IMR-90 (cell line): ENCODE measurements at regions not wholly inside any gene's neighbourhood (a gene's known extent, or its start where the extent isn't known, plus 50 kb on each side); places are given as distances from the start of the nearest gene placed in this dataset.

Experiments
- ATAC-seq: fragments of 200-7000 bp; cut with Tn5 transposase; 2 replicates; pipeline ENCODE4 v1.9.1; 2020; ENCODE audit warnings: low read depth, mild to moderate bottlenecking, moderate library complexity
- BruUV-seq: library from RNA; stranded (reverse); fragments of 400-500 nt; replicated peaks from 2 replicates; lab custom pipeline; 2021; lab: Mats Ljungman, UMichigan
- CTCF ChIA-PET: fragments of 300-600 bp; formaldehyde crosslinking; extraction: SDS; loops from one replicate; lab custom pipeline; 2021; ENCODE audit warnings: antibody characterized with exemption; lab: Yijun Ruan, JAX
- POLR2A ChIA-PET: fragments of 300-600 bp; sonication (Branson Sonifier 250); formaldehyde crosslinking; loops from one replicate; lab custom pipeline; 2022; ENCODE audit warnings: antibody characterized with exemption; ENCODE audit not compliant: unreplicated experiment; lab: Charles Lee
- DNase-seq: peaks from one replicate; pipeline ENCODE4 v3.0.0; 2013
- H2AFZ ChIP-seq: replicated peaks from 2 replicates; pipeline ENCODE3; 2013; ENCODE audit warnings: low read length, mild to moderate bottlenecking; ENCODE audit not compliant: poor library complexity
- H2AK5ac ChIP-seq: 2 replicates; pipeline ENCODE4 v1.6.1; 2013; ENCODE audit warnings: low read depth, low read length, inconsistent platforms
- H2AK9ac ChIP-seq: replicated peaks from 2 replicates; pipeline ENCODE3; 2013; ENCODE audit warnings: mild to moderate bottlenecking, low read depth, low read length, moderate library complexity; ENCODE audit not compliant: poor library complexity
- H2BK120ac ChIP-seq: 2 replicates; pipeline ENCODE4 v1.6.1; 2013; ENCODE audit warnings: low read depth, low read length, inconsistent platforms
- H2BK15ac ChIP-seq: 3 replicates; pipeline ENCODE4 v1.6.1; 2013; ENCODE audit warnings: low read depth, low read length, inconsistent platforms
- H2BK20ac ChIP-seq: 2 replicates; pipeline ENCODE4 v1.6.1; 2013; ENCODE audit warnings: low read depth, mild to moderate bottlenecking, inconsistent platforms, low read length, moderate library complexity
- H2BK5ac ChIP-seq: 2 replicates; pipeline ENCODE4 v1.6.1; 2013; ENCODE audit warnings: mild to moderate bottlenecking, low read depth, low read length, inconsistent platforms; ENCODE audit not compliant: poor library complexity, severe bottlenecking
- H3K14ac ChIP-seq: replicated peaks from 2 replicates; pipeline ENCODE4 v1.6.1; 2013; ENCODE audit warnings: low read depth, low read length, inconsistent platforms
- H3K18ac ChIP-seq: 2 replicates; pipeline ENCODE4 v1.6.1; 2013; ENCODE audit warnings: low read depth, low read length, control low read depth
- H3K23ac ChIP-seq: 2 replicates; pipeline ENCODE4 v1.6.1; 2013; ENCODE audit warnings: low read depth, low read length, inconsistent platforms
- H3K27ac ChIP-seq: 2 replicates; pipeline ENCODE4 v1.5.1; 2013; ENCODE audit warnings: mild to moderate bottlenecking, control low read depth, low read length; ENCODE audit not compliant: insufficient read depth
- H3K27me3 ChIP-seq: 2 replicates; pipeline ENCODE4 v1.6.1; 2013; ENCODE audit warnings: low read length; ENCODE audit not compliant: control insufficient read depth, insufficient read depth
- H3K36me3 ChIP-seq: 2 replicates; pipeline ENCODE4 v1.6.1; 2013; ENCODE audit warnings: low read length, mixed read lengths; ENCODE audit not compliant: control insufficient read depth, insufficient read depth
- H3K4ac ChIP-seq: 2 replicates; pipeline ENCODE4 v1.6.1; 2013; ENCODE audit warnings: low read depth, low read length, inconsistent platforms
- H3K4me1 ChIP-seq: 2 replicates; pipeline ENCODE4 v1.6.1; 2013; ENCODE audit warnings: low read length, mixed read lengths; ENCODE audit not compliant: control insufficient read depth, insufficient read depth
- H3K4me2 ChIP-seq: 2 replicates; pipeline ENCODE4 v1.6.1; 2013; ENCODE audit warnings: low read depth, mild to moderate bottlenecking, control low read depth, low read length, moderate library complexity
- H3K4me3 ChIP-seq: 2 replicates; pipeline ENCODE4 v1.5.1; 2013; ENCODE audit warnings: low read depth, mild to moderate bottlenecking, control low read depth, low read length, moderate library complexity; ENCODE audit not compliant: insufficient read depth
- H3K56ac ChIP-seq: 2 replicates; pipeline ENCODE4 v1.6.1; 2013; ENCODE audit warnings: low read length, inconsistent platforms; ENCODE audit not compliant: insufficient read depth; ENCODE audit errors: extremely low read depth
- H3K79me1 ChIP-seq, 2 experiments: 2 replicates each; pipeline ENCODE4 v1.6.1; 2013; ENCODE audit warnings: low read length in 2 of 2, inconsistent platforms in 1 of 2, low read depth in 1 of 2
- H3K9ac ChIP-seq: 2 replicates; pipeline ENCODE4 v1.6.1; 2013; ENCODE audit warnings: low read depth, low read length, control low read depth
- H3K9me1 ChIP-seq: 2 replicates; pipeline ENCODE4 v1.6.1; 2013; ENCODE audit warnings: low read length, inconsistent platforms; ENCODE audit not compliant: insufficient read depth
- H3K9me3 ChIP-seq: 2 replicates; pipeline ENCODE4 v1.6.1; 2013; ENCODE audit warnings: low read length; ENCODE audit not compliant: control insufficient read depth, insufficient read depth
- H4K20me1 ChIP-seq: 2 replicates; pipeline ENCODE4 v1.6.1; 2013; ENCODE audit warnings: low read length, inconsistent platforms; ENCODE audit not compliant: insufficient read depth
- H4K5ac ChIP-seq: 2 replicates; pipeline ENCODE4 v1.6.1; 2013; ENCODE audit warnings: mild to moderate bottlenecking, low read depth, low read length, control low read depth
- H4K8ac ChIP-seq, 2 experiments: 2 replicates each; pipeline ENCODE4 v1.6.1; 2013; ENCODE audit warnings: low read depth in 2 of 2, low read length in 2 of 2, control low read depth in 1 of 2, inconsistent platforms in 1 of 2
- H4K91ac ChIP-seq: 2 replicates; pipeline ENCODE4 v1.6.1; 2013; ENCODE audit warnings: low read depth, low read length, inconsistent platforms; ENCODE audit not compliant: insufficient read depth
- BHLHE40 ChIP-seq: fragments of 150-350 bp; IDR thresholded peaks from 2 replicates; pipeline ENCODE4 v1.6.1; 2016; ENCODE audit warnings: mild to moderate bottlenecking, low read depth, low read length
- CEBPB ChIP-seq: IDR thresholded peaks from 2 replicates; pipeline ENCODE4 v1.6.1; 2012; ENCODE audit warnings: low read depth, low read length, improper control_type of control experiment
- CHD1 ChIP-seq: IDR thresholded peaks from 2 replicates; pipeline ENCODE4 v1.6.1; 2012; ENCODE audit warnings: low read depth, low read length, improper control_type of control experiment
- CTCF ChIP-seq: conservative IDR thresholded peaks from 2 replicates; pipeline ENCODE4 v1.5.1; 2012; ENCODE audit warnings: mild to moderate bottlenecking, low read depth, low read length, improper control_type of control experiment
- MAFK ChIP-seq: IDR thresholded peaks from 2 replicates; pipeline ENCODE4 v1.6.1; 2012; ENCODE audit warnings: low read depth, low read length, improper control_type of control experiment
- MAZ ChIP-seq: IDR thresholded peaks from 2 replicates; pipeline ENCODE4 v1.6.1; 2012; ENCODE audit warnings: low read depth, mild to moderate bottlenecking, low read length, improper control_type of control experiment, moderate library complexity, borderline replicate concordance
- NFE2L2 ChIP-seq: fragments of 150-350 bp; IDR thresholded peaks from 2 replicates; pipeline ENCODE4 v1.6.1; 2016; ENCODE audit warnings: low read depth, mild to moderate bottlenecking, low read length
- POLR2A ChIP-seq: IDR thresholded peaks from 2 replicates; pipeline ENCODE4 v1.6.1; 2012; ENCODE audit warnings: mild to moderate bottlenecking, low read depth, low read length
- RAD21 ChIP-seq: IDR thresholded peaks from 2 replicates; pipeline ENCODE4 v1.6.1; 2012; ENCODE audit warnings: low read length, improper control_type of control experiment
- RCOR1 ChIP-seq: IDR thresholded peaks from 2 replicates; pipeline ENCODE4 v1.6.1; 2012; ENCODE audit warnings: mild to moderate bottlenecking, low read length, improper control_type of control experiment; ENCODE audit not compliant: insufficient replicate concordance
- RFX5 ChIP-seq: IDR thresholded peaks from 2 replicates; pipeline ENCODE4 v1.8.0; 2012; ENCODE audit warnings: low read depth, mild to moderate bottlenecking, low read length, moderate library complexity
- SMC3 ChIP-seq: fragments of 150-350 bp; IDR thresholded peaks from 2 replicates; pipeline ENCODE4 v1.6.1; 2016; ENCODE audit warnings: low read depth, mild to moderate bottlenecking, antibody characterized with exemption, low read length, moderate library complexity
- WGBS, 2 experiments: methylation state at CpG; one replicate each; pipeline versions ENCODE4 v1.1.5 to v1.1.7; 2013; ENCODE audit warnings: missing lambda C conversion rate in 2 of 2; ENCODE audit not compliant: insufficient read length in 1 of 2; ENCODE audit errors: extremely low coverage in 2 of 2; 5-methylcytosine and 5-hydroxymethylcytosine counted together
- dilution Hi-C: fragments of 300-500 bp; cut with HindIII; formaldehyde crosslinking; loops from one replicate; pipeline ENCODE4 v1.14.3; 2018; ENCODE audit warnings: low sequenced_read_pairs; ENCODE audit not compliant: unreplicated experiment
- in situ Hi-C: fragments of 300-500 bp; cut with MboI; formaldehyde crosslinking; loops from 3 replicates; pipeline ENCODE4 v1.14.3; 2019; ENCODE audit warnings: low sequenced_read_pairs, inconsistent platforms, mixed read lengths
- intact Hi-C: fragments of 100-400 bp; cut with micrococcal nuclease; formaldehyde crosslinking; loops from 2 replicates; pipeline ENCODE4 v1.10.0; 2022
- TF ChIP-seq, protein P1 (sequence below): fragments of 150-350 bp; IDR thresholded peaks from 2 replicates; pipeline ENCODE4 v1.6.1; 2017; ENCODE audit warnings: mild to moderate bottlenecking, antibody characterized with exemption, low read length, low read depth

- H4K20me1 ChIP-seq = no peaks in the 10 kb centered on the region
- H3K36me3 ChIP-seq = no peaks in the 10 kb centered on the region
- in situ Hi-C loops (loop anchor here (5.0 to 10.0 kb wide), 4 partner anchors 138 to 476 kb away; no protein-coding TSS in a partner anchor), intact Hi-C loops (loop anchor here (5.0 to 10.0 kb wide), 2 partner anchors 48 to 226 kb away; partner anchors contain the start of gene AREG), dilution Hi-C loops (no loop called here)
- no peaks in the 10 kb centered on the region for H3K79me1 ChIP-seq
- H3K9ac ChIP-seq = no peak overlapping the region
- H3K27ac ChIP-seq = no peak overlapping the region
- H3K4me3 ChIP-seq = no peak overlapping the region
- 0 out of 3 replicates have a peak overlapping the region, but pooled peaks have one; percentile 32 for H2BK15ac ChIP-seq
- WGBS, 2 experiments = no CpG with 5 or more reads among the region's 1 CpG
- H3K9me3 ChIP-seq = no peaks in the 10 kb centered on the region
- no peak overlapping the region for H3K56ac ChIP-seq
- H2BK120ac ChIP-seq = no peak overlapping the region
- no TSS peak for BruUV-seq
- no peak overlapping the region for H4K91ac ChIP-seq
- no peak overlapping the region for H2AK9ac ChIP-seq
- ChIA-PET CTCF (interaction anchor here (1.0 to 2.7 kb wide), 5 partner anchors 139 to 348 kb away, joined by 3 to 15 read pairs (median 4); no protein-coding TSS in a partner anchor), POLR2A (interaction anchor here (0.5 kb wide), 1 partner anchor 65 kb away, joined by 5 read pairs; no protein-coding TSS in a partner anchor)
- H3K4me2 ChIP-seq = no peak overlapping the region
- H3K23ac ChIP-seq = no peak overlapping the region
- H3K18ac ChIP-seq = peak overlapping the region; percentile 85; the same call in 1 of the 2 replicates
- H3K27me3 ChIP-seq = peaks cover 1% of the 10 kb centered on the region; the same call in 1 of the 2 replicates
- DNase-seq (no peak), ATAC-seq (no peak)
- no peak for TF ChIP-seq CEBPB
- no peak for TF ChIP-seq RCOR1
- no peak for TF ChIP-seq MAFK
- TF ChIP-seq POLR2A = no peak
- no peak for TF ChIP-seq RAD21
- TF ChIP-seq MAZ = no peak
- TF ChIP-seq CTCF = no peak
- TF ChIP-seq SMC3 = no peak
- TF ChIP-seq NFE2L2 = no peak
- TF ChIP-seq RFX5 = no peak
- no peak for TF ChIP-seq CHD1
- TF ChIP-seq BHLHE40 = no peak
- TF ChIP-seq, protein P1, sequence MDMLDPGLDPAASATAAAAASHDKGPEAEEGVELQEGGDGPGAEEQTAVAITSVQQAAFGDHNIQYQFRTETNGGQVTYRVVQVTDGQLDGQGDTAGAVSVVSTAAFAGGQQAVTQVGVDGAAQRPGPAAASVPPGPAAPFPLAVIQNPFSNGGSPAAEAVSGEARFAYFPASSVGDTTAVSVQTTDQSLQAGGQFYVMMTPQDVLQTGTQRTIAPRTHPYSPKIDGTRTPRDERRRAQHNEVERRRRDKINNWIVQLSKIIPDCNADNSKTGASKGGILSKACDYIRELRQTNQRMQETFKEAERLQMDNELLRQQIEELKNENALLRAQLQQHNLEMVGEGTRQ = no peak
- H3K14ac ChIP-seq = 0 out of 2 replicates have a peak overlapping the region, but pooled peaks have one; percentile 32
- no peak overlapping the region for H2AFZ ChIP-seq
- H3K4me1 ChIP-seq = no peaks in the 10 kb centered on the region
- H4K5ac ChIP-seq = peak overlapping the region; percentile 59; the same call in 1 of the 2 replicates
- peak overlapping the region; percentile 66; the same call in 1 of the 2 replicates for H2AK5ac ChIP-seq
- peak overlapping the region in 1 of 2 experiments; percentile 87; a peak in 1 of 4 replicates for H4K8ac ChIP-seq
- H3K4ac ChIP-seq = peak overlapping the region; percentile 17; the same call in 1 of the 2 replicates
- H3K9me1 ChIP-seq = no peaks in the 10 kb centered on the region
- H2BK5ac ChIP-seq = peak overlapping the region; percentile 32
- H2BK20ac ChIP-seq = peak overlapping the region; percentile 81
Observed at GRCh38 chr4:74670583-74670982, 123.7 kb downstream of the BTC start.
